ENCODE measurements at regions not wholly inside any gene's neighbourhood (a gene's known extent, or its start where the extent isn't known, plus 50 kb on each side); places are given as distances from the start of the nearest gene placed in this dataset.

DNA sequence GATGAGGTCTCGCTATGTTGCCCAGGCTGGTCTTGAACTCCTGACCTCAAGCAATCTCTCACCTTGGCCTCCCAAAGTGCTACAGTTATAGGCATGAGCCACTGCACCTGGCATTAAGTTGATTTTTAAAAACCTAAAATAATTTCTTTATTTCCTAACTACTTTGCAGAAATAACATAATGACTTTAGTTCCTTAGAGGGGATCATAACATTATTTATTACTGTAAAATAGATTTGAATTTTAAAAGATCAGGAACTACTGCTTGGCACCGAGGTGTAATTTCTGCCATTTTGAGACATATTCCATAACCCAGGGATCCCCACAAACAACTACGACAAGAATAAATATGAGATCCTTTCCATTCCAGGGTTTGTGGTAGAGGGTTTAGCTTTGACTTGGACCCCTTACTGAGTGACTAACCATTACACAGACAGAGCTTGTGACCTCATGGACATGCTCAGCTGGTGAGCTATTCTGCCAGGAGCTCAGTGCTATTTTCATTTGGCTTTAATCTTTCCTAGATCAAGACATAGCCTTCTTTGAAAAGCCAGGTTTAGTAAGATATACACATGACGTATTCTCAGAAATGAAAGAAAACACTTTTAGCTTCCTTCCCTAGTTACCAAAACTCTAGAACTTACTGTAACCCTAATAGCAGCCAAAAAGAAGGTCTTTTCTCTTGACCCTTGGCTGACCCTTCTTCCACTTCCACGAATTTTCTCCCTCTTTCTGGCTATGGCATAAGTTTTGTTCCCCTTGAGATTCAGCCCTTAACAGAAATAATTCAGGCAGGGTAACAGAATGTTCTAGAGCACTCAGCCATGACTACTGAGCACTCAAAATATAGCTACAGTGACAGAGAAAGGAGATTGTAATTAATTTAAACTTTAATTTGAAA lies 75.1 kb upstream of the NUDT4 start (continued):
- TF ChIP-seq ELF1 (IDR thresholded peaks at IDR 0.05; ENCODE audit: borderline replicate concordance, low read depth) (no peak), EZH2phosphoT487 (IDR thresholded peaks at IDR 0.05; ENCODE audit: borderline replicate concordance) (no peak), TCF7L2 (IDR thresholded peaks at IDR 0.05; ENCODE audit: borderline replicate concordance, extremely low read depth, insufficient read depth, insufficient read length) (no peak), YY1 (IDR thresholded peaks at IDR 0.05; ENCODE audit: extremely low read depth, insufficient replicate concordance, low read depth, low read length) (no peak), FOSL1 (IDR thresholded peaks at IDR 0.05; ENCODE audit: low read depth) (no peak), POLR2AphosphoS5 (IDR thresholded peaks at IDR 0.05; ENCODE audit: low read depth, low read length) (no peak)
- TF ChIP-seq, protein P1, sequence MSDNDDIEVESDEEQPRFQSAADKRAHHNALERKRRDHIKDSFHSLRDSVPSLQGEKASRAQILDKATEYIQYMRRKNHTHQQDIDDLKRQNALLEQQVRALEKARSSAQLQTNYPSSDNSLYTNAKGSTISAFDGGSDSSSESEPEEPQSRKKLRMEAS (IDR thresholded peaks at IDR 0.05), result no peak

DNA sequence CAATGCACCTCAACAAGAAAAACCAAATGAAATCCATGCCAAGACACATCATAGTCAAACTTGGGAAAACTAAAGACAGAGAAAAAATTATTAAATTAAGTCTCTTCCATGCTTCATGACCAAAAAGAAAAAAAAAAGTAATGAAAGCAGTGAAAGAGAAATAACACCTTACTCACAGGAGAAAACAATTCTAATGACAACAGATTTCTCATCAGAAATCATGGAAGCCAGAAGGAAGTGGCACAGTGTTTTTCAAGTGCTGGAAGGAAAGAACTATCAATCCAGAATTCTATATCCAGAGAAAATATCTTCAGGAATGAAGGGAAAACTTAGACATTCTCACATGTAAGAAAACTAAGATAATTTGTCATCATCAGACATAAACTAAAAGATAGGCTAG lies 71.1 kb upstream of the NUDT4 start:
- no peak overlapping the region for H3K4me3 ChIP-seq (replicated peaks in 1 of 2; ENCODE audit: low read depth in 1 of 2, low read length in 2 of 2)
- DNase-seq (ENCODE audit: low read depth, low spot score) (no peak), ATAC-seq (no peak)
- no peak overlapping the region for H3K4me2 ChIP-seq (ENCODE audit: low read length)
- no peaks in the 10 kb centered on the region for H3K79me2 ChIP-seq (ENCODE audit: insufficient read depth, low read length)
- H3K9me2 ChIP-seq (ENCODE audit: insufficient read depth), result no peaks in the 10 kb centered on the region
- TF ChIP-seq, protein P2, sequence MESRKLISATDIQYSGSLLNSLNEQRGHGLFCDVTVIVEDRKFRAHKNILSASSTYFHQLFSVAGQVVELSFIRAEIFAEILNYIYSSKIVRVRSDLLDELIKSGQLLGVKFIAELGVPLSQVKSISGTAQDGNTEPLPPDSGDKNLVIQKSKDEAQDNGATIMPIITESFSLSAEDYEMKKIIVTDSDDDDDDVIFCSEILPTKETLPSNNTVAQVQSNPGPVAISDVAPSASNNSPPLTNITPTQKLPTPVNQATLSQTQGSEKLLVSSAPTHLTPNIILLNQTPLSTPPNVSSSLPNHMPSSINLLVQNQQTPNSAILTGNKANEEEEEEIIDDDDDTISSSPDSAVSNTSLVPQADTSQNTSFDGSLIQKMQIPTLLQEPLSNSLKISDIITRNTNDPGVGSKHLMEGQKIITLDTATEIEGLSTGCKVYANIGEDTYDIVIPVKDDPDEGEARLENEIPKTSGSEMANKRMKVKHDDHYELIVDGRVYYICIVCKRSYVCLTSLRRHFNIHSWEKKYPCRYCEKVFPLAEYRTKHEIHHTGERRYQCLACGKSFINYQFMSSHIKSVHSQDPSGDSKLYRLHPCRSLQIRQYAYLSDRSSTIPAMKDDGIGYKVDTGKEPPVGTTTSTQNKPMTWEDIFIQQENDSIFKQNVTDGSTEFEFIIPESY (IDR thresholded peaks at IDR 0.05; ENCODE audit: extremely low read depth, insufficient replicate concordance, low read length), result no peak
- TF ChIP-seq ZNF274 (IDR thresholded peaks at IDR 0.05; ENCODE audit: low read depth, low read length) (no peak), CEBPB (IDR thresholded peaks at IDR 0.05; ENCODE audit: low read depth) (no peak), POLR2A (IDR thresholded peaks at IDR 0.05; ENCODE audit: borderline replicate concordance, extremely low read depth, insufficient read depth, insufficient read length) (no peak), POLR2AphosphoS5 (IDR thresholded peaks at IDR 0.05; ENCODE audit: low read depth, low read length) (no peak), FOSL1 (IDR thresholded peaks at IDR 0.05; ENCODE audit: low read depth) (no peak), RAD21 (IDR thresholded peaks at IDR 0.05; ENCODE audit: low read depth) (no peak), CBX3 (IDR thresholded peaks at IDR 0.05; ENCODE audit: low read depth) (no peak)
- TF ChIP-seq, protein P3, sequence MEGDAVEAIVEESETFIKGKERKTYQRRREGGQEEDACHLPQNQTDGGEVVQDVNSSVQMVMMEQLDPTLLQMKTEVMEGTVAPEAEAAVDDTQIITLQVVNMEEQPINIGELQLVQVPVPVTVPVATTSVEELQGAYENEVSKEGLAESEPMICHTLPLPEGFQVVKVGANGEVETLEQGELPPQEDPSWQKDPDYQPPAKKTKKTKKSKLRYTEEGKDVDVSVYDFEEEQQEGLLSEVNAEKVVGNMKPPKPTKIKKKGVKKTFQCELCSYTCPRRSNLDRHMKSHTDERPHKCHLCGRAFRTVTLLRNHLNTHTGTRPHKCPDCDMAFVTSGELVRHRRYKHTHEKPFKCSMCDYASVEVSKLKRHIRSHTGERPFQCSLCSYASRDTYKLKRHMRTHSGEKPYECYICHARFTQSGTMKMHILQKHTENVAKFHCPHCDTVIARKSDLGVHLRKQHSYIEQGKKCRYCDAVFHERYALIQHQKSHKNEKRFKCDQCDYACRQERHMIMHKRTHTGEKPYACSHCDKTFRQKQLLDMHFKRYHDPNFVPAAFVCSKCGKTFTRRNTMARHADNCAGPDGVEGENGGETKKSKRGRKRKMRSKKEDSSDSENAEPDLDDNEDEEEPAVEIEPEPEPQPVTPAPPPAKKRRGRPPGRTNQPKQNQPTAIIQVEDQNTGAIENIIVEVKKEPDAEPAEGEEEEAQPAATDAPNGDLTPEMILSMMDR (IDR thresholded peaks at IDR 0.05 in 2 of 3, conservative IDR thresholded peaks at IDR 0.05 in 1 of 3; ENCODE audit: borderline replicate concordance in 1 of 3, insufficient read depth in 1 of 3, low read depth in 2 of 3, low read length in 2 of 3), result no peak
- H4K20me1 ChIP-seq (ENCODE audit: insufficient read depth), result no peaks in the 10 kb centered on the region
- no peak overlapping the region for H3K27ac ChIP-seq (ENCODE audit: low read depth, low read length)
- no peaks in the 10 kb centered on the region for H3K9me3 ChIP-seq (ENCODE audit: control insufficient read depth in 1 of 2, insufficient read depth in 1 of 2, low read depth in 1 of 2, low read length in 2 of 2)
- H3K36me3 ChIP-seq (ENCODE audit: control insufficient read depth in 1 of 2, insufficient read depth in 2 of 2, low read length in 2 of 2), result no peaks in the 10 kb centered on the region
- ChIA-PET CTCF (no interaction called here), POLR2A (no interaction called here), RAD21 (ENCODE audit: low non-redundant PET in 1 of 2, low total read pairs in 2 of 2, uncharacterized antibody in 2 of 2, unreplicated experiment in 2 of 2) (no interaction called here)
- H3K4me1 ChIP-seq (ENCODE audit: control insufficient read depth in 1 of 2, insufficient read depth in 2 of 2, low read length in 2 of 2), result no peaks in the 10 kb centered on the region
- no peaks in the 10 kb centered on the region for H3K27me3 ChIP-seq (ENCODE audit: insufficient read depth, low read length)
- BruUV-seq (replicated peaks), result no TSS peak
- no peak overlapping the region for H3K9ac ChIP-seq (ENCODE audit: low read length)
- H2AFZ ChIP-seq (ENCODE audit: low read depth, low read length, poor library complexity, severe bottlenecking), result no peak overlapping the region
- intact Hi-C loops (cut with micrococcal nuclease), result no loop called here
